ENCODE measurements at regions not wholly inside any gene's neighbourhood (a gene's known extent, or its start where the extent isn't known, plus 50 kb on each side); places are given as distances from the start of the nearest gene placed in this dataset.

GRCh38 chrX:11881485-11882170 lies 123.6 kb downstream of the MSL3 start:
- H3K27ac Mint-ChIP-seq: no peak overlapping the region
- no peaks in the 10 kb centered on the region for H3K4me1 Mint-ChIP-seq
- H3K9me3 Mint-ChIP-seq: peaks cover 4% of the 10 kb centered on the region
- H3K36me3 Mint-ChIP-seq (ENCODE audit: low read depth): no peaks in the 10 kb centered on the region
- TF ChIP-seq CTCF (IDR thresholded peaks at IDR 0.05; ENCODE audit: unreplicated experiment in 3 of 3): no peak
- no peak overlapping the region for H3K4me3 Mint-ChIP-seq
- no peaks in the 10 kb centered on the region for H3K27me3 Mint-ChIP-seq (ENCODE audit: low read depth)

GRCh38 chrX:11886745-11887144 lies 128.7 kb downstream of the MSL3 start:
- Mint-ChIP-seq H3K4me3 (no peak overlapping the region), H3K4me1 (peaks cover 6% of the 10 kb centered on the region), H3K9me3 (peaks cover 7% of the 10 kb centered on the region), H3K36me3 (ENCODE audit: low read depth) (no peaks in the 10 kb centered on the region), H3K27ac (no peak overlapping the region), H3K27me3 (ENCODE audit: low read depth) (no peaks in the 10 kb centered on the region)
- TF ChIP-seq CTCF (IDR thresholded peaks at IDR 0.05; ENCODE audit: unreplicated experiment in 3 of 3): no peak

GRCh38 chrX:11887175-11887574 lies 129.1 kb downstream of the MSL3 start:
- H3K36me3 Mint-ChIP-seq (ENCODE audit: low read depth): no peaks in the 10 kb centered on the region
- no peaks in the 10 kb centered on the region for H3K27me3 Mint-ChIP-seq (ENCODE audit: low read depth)
- no peak overlapping the region for H3K4me3 Mint-ChIP-seq
- peaks cover 3% of the 10 kb centered on the region for H3K9me3 Mint-ChIP-seq
- no peak for TF ChIP-seq CTCF (IDR thresholded peaks at IDR 0.05; ENCODE audit: unreplicated experiment in 3 of 3)
- H3K4me1 Mint-ChIP-seq: peaks cover 10% of the 10 kb centered on the region
- H3K27ac Mint-ChIP-seq: no peak overlapping the region

GRCh38 chrX:11888421-11888820 lies 130.4 kb downstream of the MSL3 start:
- H3K4me1 Mint-ChIP-seq: peaks cover 13% of the 10 kb centered on the region
- H3K36me3 Mint-ChIP-seq (ENCODE audit: low read depth): no peaks in the 10 kb centered on the region
- no peak overlapping the region for H3K4me3 Mint-ChIP-seq
- no peaks in the 10 kb centered on the region for H3K27me3 Mint-ChIP-seq (ENCODE audit: low read depth)
- TF ChIP-seq CTCF (IDR thresholded peaks at IDR 0.05; ENCODE audit: unreplicated experiment in 3 of 3): no peak
- no peak overlapping the region for H3K27ac Mint-ChIP-seq
- H3K9me3 Mint-ChIP-seq: peaks cover 3% of the 10 kb centered on the region

- H3K36me3 Mint-ChIP-seq (ENCODE audit: low read depth): no peaks in the 10 kb centered on the region
- no peak overlapping the region for H3K4me3 Mint-ChIP-seq
- TF ChIP-seq CTCF (IDR thresholded peaks at IDR 0.05; ENCODE audit: unreplicated experiment in 3 of 3): no peak
- peaks cover 17% of the 10 kb centered on the region for H3K4me1 Mint-ChIP-seq
- no peaks in the 10 kb centered on the region for H3K27me3 Mint-ChIP-seq (ENCODE audit: low read depth)
- peaks cover 3% of the 10 kb centered on the region for H3K9me3 Mint-ChIP-seq
- H3K27ac Mint-ChIP-seq: no peak overlapping the region
Observed at GRCh38 chrX:11889791-11890190, 131.8 kb downstream of the MSL3 start.

- no peaks in the 10 kb centered on the region for H3K27me3 Mint-ChIP-seq (ENCODE audit: low read depth)
- no peak for TF ChIP-seq CTCF (IDR thresholded peaks at IDR 0.05; ENCODE audit: unreplicated experiment in 3 of 3)
- peaks cover 3% of the 10 kb centered on the region for H3K9me3 Mint-ChIP-seq
- peaks cover 18% of the 10 kb centered on the region for H3K4me1 Mint-ChIP-seq
- H3K4me3 Mint-ChIP-seq: no peak overlapping the region
- no peaks in the 10 kb centered on the region for H3K36me3 Mint-ChIP-seq (ENCODE audit: low read depth)
- H3K27ac Mint-ChIP-seq: peak overlapping the region in 2 of 3 experiments; percentile 23 to 70
Observed at GRCh38 chrX:11890836-11891514, 132.9 kb downstream of the MSL3 start.

All from nephron (organoid).